ENCODE measurements at regions not wholly inside any gene's neighbourhood (a gene's known extent, or its start where the extent isn't known, plus 50 kb on each side); places are given as distances from the start of the nearest gene placed in this dataset.

DNA sequence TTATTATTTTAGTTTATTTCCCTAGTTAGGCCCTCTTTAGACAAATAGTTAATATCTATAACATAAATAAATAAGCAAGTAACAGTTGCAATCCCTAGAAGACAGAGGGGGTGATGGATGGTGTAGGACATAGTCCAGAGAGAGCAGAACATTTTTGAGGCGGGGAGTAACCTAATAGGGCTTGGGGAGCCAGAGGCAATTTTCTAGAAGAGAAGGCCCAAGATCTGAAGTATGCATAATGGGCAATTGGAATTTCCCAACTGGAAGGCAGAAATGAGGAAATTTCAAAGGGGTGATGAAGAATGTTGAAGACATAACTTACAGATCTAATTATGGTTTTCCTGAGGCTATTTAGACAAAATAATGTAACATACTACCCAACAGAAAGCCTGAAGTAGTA lies 525.7 kb downstream of the TUSC7 start:
- Histone ChIP-seq H3K27ac (no peak overlapping the region), H3K27me3 (no peaks in the 10 kb centered on the region), H3K4me1 (no peaks in the 10 kb centered on the region), H3K9me3 (no peaks in the 10 kb centered on the region), H3K4me3 (no peak overlapping the region), H3K36me3 (no peaks in the 10 kb centered on the region)
- no peak for TF ChIP-seq POLR2AphosphoS5 (IDR thresholded peaks at IDR 0.05)
- TF ChIP-seq POLR2A (IDR thresholded peaks at IDR 0.05): no peak
- TF ChIP-seq EP300 (IDR thresholded peaks at IDR 0.05): no peak
- TF ChIP-seq, protein P1, sequence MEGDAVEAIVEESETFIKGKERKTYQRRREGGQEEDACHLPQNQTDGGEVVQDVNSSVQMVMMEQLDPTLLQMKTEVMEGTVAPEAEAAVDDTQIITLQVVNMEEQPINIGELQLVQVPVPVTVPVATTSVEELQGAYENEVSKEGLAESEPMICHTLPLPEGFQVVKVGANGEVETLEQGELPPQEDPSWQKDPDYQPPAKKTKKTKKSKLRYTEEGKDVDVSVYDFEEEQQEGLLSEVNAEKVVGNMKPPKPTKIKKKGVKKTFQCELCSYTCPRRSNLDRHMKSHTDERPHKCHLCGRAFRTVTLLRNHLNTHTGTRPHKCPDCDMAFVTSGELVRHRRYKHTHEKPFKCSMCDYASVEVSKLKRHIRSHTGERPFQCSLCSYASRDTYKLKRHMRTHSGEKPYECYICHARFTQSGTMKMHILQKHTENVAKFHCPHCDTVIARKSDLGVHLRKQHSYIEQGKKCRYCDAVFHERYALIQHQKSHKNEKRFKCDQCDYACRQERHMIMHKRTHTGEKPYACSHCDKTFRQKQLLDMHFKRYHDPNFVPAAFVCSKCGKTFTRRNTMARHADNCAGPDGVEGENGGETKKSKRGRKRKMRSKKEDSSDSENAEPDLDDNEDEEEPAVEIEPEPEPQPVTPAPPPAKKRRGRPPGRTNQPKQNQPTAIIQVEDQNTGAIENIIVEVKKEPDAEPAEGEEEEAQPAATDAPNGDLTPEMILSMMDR (IDR thresholded peaks at IDR 0.05): no peak
- no peak for ATAC-seq
- WGBS, 2 donors (ENCODE audit: low coverage in 1 of 2): 82% methylated on average over 1 of the region's 1 CpG; no CpG with 5 or more reads in 1 of the 2 donors

DNA sequence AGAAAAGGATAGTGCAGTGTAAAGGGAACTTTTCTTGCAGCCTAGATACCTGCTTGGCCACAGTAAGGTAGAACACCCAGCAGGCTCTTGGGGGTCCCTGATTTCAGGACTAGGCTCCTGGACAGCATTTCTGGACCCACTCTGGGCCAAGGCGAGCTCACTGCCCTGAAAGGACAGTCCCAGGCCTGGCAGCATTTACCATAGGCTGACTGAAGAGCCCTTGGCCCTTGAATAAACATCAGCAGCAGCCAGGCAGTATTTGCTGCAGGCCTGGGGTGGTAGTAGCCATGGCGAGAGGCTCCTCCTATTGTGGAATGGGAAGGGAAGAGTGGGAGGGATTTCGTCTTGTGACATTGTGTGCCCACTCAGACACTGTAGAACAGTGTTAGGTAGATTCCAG lies 529.2 kb downstream of the TUSC7 start:
- Histone ChIP-seq H3K27ac (no peak overlapping the region), H3K4me1 (no peaks in the 10 kb centered on the region), H3K4me3 (no peak overlapping the region), H3K27me3 (no peaks in the 10 kb centered on the region), H3K36me3 (no peaks in the 10 kb centered on the region), H3K9me3 (no peaks in the 10 kb centered on the region)
- WGBS, 2 donors (ENCODE audit: low coverage in 1 of 2): 83% methylated on average over 1 of the region's 3 CpGs; no CpG with 5 or more reads in 1 of the 2 donors
- TF ChIP-seq, protein P1 (IDR thresholded peaks at IDR 0.05): no peak
- no peak for TF ChIP-seq EP300 (IDR thresholded peaks at IDR 0.05)
- TF ChIP-seq POLR2AphosphoS5 (IDR thresholded peaks at IDR 0.05): no peak
- TF ChIP-seq POLR2A (IDR thresholded peaks at IDR 0.05): no peak
- no peak for ATAC-seq

DNA sequence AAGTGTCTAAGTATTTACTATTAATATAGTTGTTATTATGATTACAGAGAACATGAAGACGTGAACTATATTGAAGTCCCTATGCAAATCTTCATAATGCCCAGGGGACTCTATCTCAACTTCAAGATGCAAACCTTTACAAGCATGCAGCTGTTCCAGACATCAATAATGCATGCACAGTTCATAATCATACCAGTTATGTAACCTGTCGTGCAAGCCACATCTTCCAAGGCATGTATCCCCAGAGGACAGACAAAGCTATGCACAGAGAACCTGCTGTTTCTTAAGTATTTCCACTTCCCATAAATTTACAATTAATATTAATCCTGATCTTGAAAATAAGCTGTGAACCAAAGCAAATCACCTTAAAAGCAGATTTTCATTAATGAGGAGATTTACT lies 534.1 kb downstream of the TUSC7 start:
- Histone ChIP-seq H3K27ac (no peak overlapping the region), H3K27me3 (no peaks in the 10 kb centered on the region), H3K9me3 (no peaks in the 10 kb centered on the region), H3K4me1 (peaks cover 0 to 4% (median 0%) of the 10 kb centered on the region in 3 donors), H3K4me3 (no peak overlapping the region), H3K36me3 (no peaks in the 10 kb centered on the region)
- TF ChIP-seq POLR2A (IDR thresholded peaks at IDR 0.05) (no peak), EP300 (IDR thresholded peaks at IDR 0.05) (no peak), POLR2AphosphoS5 (IDR thresholded peaks at IDR 0.05) (no peak)
- TF ChIP-seq, protein P1 (IDR thresholded peaks at IDR 0.05): no peak
- no peak for ATAC-seq
- 48 to 72% methylated on average over 2 of the region's 2 CpGs for WGBS, 2 donors (ENCODE audit: low coverage in 1 of 2)

DNA sequence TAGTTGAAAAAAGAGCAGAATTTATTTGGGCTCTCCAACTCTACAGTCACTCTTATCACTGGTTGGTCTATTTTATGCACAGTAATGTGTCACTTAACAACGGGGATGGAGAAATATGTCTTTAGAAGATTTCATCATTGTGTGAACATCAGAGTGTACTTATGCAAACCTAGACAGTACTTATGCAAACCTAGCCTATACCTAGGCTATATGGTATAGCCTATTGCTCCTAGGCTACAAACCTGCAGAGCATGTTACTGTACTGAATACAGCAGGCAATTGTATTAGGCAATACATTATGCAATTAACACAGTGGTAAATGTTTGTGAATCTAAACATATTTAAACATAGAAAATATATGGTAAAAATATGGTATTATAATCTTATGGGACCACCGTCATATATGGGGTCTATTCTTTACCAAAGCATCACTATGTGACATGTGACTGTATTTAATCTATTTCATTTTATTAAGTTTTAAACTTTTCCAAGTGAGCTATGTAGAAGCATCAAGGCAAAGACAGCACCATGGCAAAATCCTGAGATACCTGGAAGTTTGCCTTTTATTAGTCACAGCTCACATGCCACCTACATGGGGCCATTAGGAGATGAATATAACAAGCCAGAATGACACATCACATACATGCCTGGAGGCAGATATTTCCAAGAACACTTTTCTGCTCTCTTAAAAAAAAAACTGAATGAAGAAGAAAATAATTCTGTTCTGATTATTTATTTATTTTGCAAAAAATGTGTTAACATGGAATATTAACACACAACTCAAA lies 537.4 kb downstream of the TUSC7 start:
- Histone ChIP-seq H3K9me3 (no peaks in the 10 kb centered on the region), H3K27me3 (no peaks in the 10 kb centered on the region), H3K4me3 (no peak overlapping the region), H3K36me3 (no peaks in the 10 kb centered on the region), H3K4me1 (peaks cover 0 to 4% (median 0%) of the 10 kb centered on the region in 3 donors), H3K27ac (no peak overlapping the region)
- TF ChIP-seq, protein P1 (IDR thresholded peaks at IDR 0.05): no peak
- TF ChIP-seq POLR2AphosphoS5 (IDR thresholded peaks at IDR 0.05) (no peak), POLR2A (IDR thresholded peaks at IDR 0.05) (no peak), EP300 (IDR thresholded peaks at IDR 0.05) (no peak)
- 69 to 78% methylated on average over 2 of the region's 2 CpGs for WGBS, 2 donors (ENCODE audit: low coverage in 1 of 2)
- no peak for ATAC-seq

DNA sequence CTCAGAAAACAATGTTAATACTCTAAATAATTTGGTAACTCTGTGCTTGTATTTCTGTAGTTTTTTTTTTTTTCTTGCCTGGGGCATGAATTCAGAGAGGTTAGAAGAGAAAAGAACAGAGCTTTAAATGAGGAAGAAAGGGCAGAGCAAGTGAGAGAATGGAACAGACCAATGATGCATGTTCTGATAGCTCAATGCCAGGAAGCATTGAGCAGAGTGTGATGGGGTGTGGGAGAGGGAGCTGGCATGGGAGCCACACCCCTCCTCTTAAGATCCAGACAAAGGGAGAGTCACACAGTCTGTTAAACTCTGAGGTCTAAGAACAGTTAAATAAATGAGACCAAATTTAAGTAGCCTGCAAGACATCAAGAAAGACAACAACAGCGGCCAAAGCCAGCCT lies 538.6 kb downstream of the TUSC7 start:
- Histone ChIP-seq H3K36me3 (no peaks in the 10 kb centered on the region), H3K9me3 (no peaks in the 10 kb centered on the region), H3K27me3 (no peaks in the 10 kb centered on the region), H3K4me3 (no peak overlapping the region), H3K27ac (no peak overlapping the region), H3K4me1 (peaks cover 0 to 4% (median 0%) of the 10 kb centered on the region in 3 donors)
- 0 to 36% methylated on average over 1 of the region's 1 CpG for WGBS, 2 donors (ENCODE audit: low coverage in 1 of 2)
- no peak for TF ChIP-seq POLR2AphosphoS5 (IDR thresholded peaks at IDR 0.05)
- TF ChIP-seq, protein P1 (IDR thresholded peaks at IDR 0.05): no peak
- TF ChIP-seq POLR2A (IDR thresholded peaks at IDR 0.05): no peak
- TF ChIP-seq EP300 (IDR thresholded peaks at IDR 0.05): no peak
- ATAC-seq: no peak
